Left ventricle myocardium superior (tissue), 1 donor: ENCODE measurements at regions not wholly inside any gene's neighbourhood (a gene's known extent, or its start where the extent isn't known, plus 50 kb on each side); places are given as distances from the start of the nearest gene placed in this dataset.
A peak's percentile ranks its signal among the peaks of the same experiment; 100 is the strongest.

Experiments used
- ATAC-seq: fragments of 200-7000 bp; cut with Tn5 transposase; one replicate; pipeline ENCODE4 v1.9.1; 2020; ENCODE audit warnings: mild to moderate bottlenecking, moderate library complexity
- DNase-seq: peaks from one replicate; pipeline ENCODE4 v3.0.0-alpha.2; 2020
- intact Hi-C: fragments of 100-400 bp; cut with micrococcal nuclease; formaldehyde crosslinking; loops from one replicate; pipeline ENCODE4 v1.11.0; 2022
- donor health status: DM: no; HTN: yes; CAD: no; lungs with severe emphysema.

DNA sequence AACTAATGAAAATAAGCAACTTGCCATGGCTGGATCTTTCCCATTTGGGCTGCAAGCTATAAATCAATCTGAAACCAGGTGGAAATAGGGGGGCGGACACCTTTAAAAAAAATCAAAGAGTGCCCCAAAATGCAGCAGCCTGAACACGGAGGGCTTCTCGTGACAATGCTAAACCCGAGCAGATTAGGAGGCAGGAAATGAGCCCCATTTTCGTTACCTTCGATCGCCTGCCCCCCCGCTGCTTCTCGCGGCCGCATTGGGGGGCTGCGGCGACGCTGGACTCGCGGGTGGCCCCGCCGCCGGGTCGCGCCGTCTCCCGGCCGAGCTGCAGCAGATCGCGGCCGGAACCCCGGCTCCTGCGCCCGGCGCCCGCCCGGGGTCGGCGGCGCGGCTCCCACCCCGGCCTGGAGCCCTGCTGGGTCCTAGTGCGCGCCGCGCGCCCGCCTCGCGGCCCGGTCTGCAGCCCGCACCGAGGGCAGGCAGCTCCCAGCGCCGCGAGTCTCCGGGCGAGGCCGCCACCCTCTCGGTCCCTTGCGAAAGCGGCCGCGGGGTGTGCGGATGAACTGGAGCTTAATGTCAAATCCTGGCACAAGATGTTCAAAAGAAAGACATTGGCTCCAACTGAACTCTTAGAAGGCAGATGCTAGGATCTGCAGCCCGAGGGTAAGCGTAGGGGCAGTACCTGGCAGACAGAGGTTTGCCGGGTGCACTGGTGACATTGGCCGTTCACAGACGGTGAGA, 201.9 kb upstream of the FOXN3 start:
- intact Hi-C loops = no loop called here
- ATAC-seq = peak; percentile 95
- peak; percentile 88 for DNase-seq

DNA sequence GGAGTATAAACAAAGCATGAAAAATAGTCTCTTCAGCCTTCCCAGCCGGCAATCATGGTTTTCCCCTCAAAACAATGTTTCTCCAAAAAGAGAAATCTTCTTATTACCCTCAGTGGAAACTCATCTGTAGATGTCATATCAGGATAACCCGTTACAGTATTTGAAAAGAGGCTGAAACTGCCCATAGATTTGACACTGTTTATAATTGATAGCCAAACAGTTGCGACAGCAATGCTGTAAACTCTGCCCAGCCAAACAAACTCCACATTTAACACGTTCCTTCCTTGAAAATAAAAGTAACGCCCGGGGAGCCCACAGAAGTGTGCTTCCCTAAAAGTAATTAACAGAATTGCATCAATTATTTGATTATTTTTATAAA, 201.3 kb upstream of the FOXN3 start:
- ATAC-seq = peak; percentile 46
- intact Hi-C loops = no loop called here
- DNase-seq = no peak

DNA sequence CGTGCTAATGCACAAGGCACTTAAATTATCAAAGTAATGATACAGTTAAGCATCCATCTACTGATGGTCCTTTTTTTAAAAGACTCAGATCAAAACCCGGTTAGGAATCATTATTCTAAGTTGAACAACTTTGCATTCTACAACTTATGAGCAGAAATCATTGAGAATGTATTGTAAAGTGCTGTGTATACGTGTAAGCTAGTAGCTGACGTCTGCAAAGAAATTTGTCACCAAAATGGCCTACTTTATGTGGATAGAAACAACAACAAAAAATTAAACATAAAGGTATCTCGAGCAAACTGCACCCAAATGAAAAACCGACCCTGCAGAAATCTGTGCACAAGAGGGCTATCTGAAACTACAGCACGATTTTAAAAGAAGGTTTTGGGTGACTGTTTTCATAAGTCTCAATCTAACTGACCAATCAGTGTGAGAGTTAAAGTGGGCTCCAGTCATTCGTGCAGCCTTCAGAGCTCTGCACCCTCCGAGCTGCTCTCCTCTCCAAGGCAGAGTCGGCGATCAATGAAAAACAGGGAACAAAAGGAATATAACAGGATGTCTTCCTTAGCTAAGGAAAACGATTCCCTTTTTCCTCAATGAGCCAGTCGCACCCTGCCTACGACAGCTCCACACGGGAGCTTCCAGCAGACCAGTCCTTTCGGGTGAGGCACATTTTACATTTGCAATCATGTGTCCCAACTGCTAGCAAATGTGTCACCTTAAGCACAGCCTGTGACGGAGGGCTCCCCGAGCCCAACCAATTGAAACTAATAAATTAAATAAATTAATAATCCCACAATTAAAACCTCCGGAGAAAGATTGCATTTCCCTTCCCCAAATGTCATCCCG, 200.7 kb upstream of the FOXN3 start:
- intact Hi-C loops = no loop called here
- DNase-seq = peak; percentile 43
- ATAC-seq = peak; percentile 72

DNA sequence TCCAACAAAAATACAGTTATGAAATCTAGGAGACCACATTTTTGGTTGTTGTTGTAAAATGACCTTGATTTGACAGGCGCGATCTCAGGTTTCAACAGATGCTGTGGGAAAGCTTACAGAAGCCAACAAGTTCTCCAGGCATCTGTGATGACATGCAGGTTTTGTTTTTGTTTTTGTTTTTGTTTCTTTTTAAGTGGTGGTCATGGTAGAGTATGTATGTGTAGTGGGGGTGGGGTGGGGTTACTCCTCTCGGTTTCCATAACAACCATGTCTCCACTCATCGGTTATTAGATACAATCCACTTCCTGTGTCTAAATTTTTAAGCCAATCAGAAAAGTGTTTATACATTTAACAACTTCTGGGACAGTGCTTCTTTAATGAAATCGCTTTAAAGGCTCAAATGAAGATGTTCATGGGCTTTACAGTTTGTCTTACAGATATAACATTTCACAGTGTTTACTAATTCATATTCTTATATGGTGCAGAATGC, 199.9 kb upstream of the FOXN3 start:
- no peak for DNase-seq
- no peak for ATAC-seq
- intact Hi-C loops = no loop called here

DNA sequence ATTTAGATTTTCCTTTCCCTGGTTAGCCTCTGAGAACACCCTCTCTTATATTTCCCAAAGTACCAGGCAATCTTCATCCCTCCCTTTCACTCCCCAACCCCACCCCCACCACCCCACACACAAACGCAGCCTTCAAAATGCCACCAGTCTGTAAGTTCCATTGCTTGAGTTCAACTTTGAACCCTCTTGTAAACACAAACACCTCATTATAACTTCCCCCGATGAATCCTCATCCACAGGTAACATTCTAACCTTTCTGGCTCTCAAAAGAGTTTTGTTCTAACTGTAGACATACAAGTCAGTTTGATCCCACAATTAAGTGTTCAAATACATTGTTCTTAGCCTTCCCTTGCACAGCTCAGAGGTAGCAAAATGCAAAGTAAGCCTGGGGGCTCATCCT, 199.4 kb upstream of the FOXN3 start:
- DNase-seq (no peak), ATAC-seq (no peak)
- intact Hi-C loops = no loop called here

DNA sequence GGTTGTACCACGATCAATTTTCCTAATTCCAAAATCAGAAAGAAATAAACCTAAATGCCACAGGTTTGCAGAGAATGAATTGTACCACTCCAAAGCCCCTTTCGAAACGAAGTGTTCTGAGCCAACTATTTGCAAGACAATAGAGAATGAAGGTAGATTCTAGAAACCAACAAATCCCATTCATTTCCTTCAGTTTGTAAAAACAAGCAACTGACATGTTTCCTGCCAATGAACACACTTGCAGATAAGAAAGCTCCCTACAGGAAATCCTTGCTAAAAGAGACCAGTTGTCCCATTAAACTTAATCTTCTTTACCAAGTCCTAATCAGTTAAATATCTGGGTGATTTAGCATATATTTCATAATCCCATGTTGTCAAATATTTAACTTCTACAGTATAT, 198.4 kb upstream of the FOXN3 start:
- no peak for ATAC-seq
- intact Hi-C loops = no loop called here
- DNase-seq = no peak

DNA sequence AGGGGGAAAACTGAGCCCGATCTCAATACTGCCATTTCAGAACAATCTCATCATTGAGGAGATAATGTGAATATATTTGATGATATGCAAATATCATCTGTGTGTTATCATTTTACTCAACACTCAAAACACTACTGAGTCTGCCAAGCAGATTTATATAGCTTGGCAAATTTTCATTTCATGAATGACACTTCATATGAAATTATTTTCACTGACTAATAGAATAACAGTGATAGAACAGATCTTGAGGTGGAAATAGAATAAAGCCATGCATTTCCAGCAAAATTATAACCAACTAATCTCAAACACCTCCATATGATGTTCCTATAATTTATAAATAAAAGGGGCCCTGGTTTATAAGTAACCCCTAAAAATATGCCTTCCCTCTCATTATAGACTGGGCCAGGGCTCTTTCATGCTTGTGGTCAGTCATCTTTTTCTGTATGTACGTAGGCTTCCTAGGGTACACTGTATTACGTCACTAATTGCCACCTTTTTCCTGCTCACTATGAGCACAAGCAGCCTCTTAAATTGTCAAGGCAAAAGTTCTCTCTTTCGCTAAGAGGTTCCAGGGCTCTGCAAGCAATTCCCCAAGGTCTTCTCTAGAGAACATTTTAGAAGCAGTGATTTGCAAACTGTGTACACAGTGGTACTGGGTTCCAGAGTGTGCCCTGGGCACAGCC, 197.1 kb upstream of the FOXN3 start:
- intact Hi-C loops = no loop called here

DNA sequence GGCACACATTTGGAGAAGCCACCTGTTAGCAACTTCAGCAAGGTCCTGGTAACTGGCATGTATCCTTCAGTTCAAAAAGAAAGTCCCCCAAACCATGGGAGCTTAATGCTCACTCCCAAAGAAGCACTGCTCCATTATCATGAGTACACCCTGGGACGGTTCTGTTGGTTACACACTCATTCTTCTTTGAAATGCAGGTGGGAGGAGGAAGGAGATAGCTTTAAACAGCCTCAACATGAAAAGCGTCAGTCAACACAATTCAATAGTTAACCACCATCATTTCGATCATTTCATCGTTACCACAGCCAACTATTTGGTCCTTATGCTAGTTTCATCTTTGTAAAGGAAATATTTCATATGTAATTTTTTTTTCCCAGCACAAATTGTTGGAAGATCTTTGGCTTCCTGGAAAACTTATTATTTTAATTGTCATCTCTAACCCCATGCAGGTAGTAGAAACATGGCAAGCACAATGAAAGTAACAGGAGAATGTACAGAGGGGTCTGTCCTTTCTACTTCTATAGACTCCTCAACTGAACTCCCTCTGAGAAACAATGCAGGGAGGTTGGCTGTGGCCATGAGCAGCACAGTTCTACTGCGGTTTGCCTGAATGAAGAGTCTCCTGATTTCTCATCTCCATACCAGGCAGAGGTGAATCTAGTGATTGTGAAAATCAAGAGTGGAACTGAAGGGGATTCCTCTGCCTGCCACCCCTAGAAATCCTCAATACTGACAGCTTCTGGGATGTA, 196.4 kb upstream of the FOXN3 start:
- ATAC-seq (no peak), DNase-seq (no peak)
- intact Hi-C loops = no loop called here

More for the DNA sequence above, 197.1 kb upstream of the FOXN3 start:
- DNase-seq = no peak
- no peak for ATAC-seq

DNA sequence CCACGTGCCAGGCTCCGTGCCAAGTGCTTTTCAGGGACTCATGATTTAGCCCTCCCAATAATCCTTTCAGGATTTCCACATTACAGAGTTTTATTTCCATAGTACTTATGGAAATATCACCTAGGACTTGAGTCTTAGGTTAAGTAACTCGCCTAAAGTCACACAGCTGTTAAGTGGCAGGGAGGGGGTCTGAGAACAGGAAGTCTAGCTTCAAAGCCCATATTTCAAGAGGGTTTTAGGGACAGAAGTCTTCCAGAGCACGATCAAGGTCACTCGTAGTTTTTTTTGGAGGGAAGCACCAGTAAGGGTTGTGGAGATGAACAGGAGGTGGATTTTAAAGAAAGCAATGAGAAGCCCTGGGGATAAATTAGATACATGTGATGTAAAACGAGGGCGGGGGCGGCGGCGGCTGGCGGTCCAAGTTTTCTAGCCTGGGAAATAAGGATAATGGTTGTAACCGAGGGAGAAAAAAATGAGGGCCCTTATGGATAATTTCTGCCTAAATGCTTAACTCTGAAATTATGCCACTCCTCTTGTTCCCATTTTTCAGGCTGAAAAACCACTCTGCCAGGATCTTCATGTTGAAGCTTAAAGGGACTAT, 192.6 kb upstream of the FOXN3 start:
- DNase-seq (no peak), ATAC-seq (peak; percentile 23)
- intact Hi-C loops = no loop called here

DNA sequence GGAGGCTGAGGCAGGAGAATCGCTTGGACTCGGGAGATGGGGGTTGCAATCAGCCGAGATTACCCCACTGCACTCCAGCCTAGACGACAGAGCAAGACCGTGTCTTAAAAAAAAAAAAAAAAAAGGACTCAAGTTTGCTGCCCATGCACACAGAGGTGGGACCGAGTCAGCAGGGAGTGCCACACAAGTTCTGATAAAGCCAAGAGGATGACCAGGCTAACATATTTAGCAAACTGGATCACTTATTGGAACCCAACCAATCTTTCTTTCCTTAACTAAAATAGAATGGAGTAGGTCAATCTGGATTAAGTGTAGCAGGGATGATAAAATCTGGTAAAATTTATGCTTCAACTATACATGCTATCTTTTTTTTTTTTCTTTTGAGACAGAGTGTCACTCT, 190.4 kb upstream of the FOXN3 start:
- ATAC-seq (peak; percentile 54), DNase-seq (no peak)
- intact Hi-C loops = no loop called here

DNA sequence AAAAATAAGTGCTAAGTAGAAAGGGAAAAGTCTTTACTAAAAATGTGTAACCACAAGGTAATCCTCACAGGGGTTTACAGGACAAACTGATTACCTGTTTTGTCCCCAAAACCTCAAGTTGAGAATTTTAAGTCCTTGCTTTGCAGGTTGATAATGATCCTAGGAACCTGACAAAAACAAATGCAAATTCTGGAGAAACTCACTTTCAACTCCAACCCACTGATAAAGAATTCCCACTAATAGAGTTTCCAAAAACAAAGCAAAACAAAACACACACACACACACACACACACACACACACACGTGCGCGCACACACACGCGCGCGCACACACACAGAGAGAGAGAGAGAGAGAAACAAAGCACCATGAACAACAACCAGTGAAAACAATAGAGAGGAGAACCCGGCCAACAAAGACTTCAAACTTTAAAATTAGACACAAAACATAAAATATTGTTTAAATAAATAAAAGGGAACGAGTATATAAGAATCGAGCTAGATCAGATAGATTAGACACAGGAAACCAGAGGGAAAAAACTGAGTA, 187.0 kb upstream of the FOXN3 start:
- intact Hi-C loops = no loop called here
- ATAC-seq (no peak), DNase-seq (no peak)

DNA sequence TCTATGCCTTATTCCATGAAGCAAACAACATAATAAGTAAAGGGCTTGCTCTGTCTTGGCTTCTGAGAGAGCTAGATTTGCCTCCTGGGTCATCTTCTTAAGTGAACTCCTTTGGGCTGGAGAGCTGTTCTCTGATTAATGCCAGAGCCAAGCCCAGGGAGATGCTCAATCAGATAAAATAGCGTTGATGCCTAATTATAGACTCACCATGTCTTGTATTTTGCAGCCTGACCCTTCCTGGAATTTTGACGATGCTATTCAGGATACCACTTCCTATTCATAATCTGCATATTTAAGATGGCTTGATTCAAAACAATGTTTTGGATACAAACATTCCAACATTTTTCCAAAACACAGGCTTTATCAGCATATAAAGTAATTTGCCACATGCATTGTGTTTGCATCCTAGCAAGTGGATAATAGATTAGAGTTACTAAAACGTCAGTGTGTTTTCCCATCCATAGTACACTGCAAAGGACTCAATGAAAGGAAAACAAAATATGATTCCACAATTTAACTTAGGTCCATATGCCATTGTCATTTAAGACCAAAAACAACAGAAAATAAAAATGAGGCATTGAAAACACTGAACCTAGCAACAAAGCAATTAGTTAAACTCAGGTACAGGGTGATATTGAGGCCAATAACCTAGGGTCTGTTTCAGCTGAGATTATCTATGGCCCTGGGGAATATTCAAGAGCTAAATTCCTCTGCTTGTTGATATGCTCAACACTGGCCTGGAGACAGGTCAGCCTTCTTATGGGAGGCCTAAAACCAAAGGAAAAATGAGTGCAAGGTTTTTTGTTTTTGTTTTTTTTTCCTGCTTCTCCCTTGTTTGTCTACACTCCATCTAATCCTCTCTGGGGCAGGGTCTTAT, 184.2 kb upstream of the FOXN3 start:
- no peak for DNase-seq
- intact Hi-C loops = no loop called here
- peak; percentile 81 for ATAC-seq

DNA sequence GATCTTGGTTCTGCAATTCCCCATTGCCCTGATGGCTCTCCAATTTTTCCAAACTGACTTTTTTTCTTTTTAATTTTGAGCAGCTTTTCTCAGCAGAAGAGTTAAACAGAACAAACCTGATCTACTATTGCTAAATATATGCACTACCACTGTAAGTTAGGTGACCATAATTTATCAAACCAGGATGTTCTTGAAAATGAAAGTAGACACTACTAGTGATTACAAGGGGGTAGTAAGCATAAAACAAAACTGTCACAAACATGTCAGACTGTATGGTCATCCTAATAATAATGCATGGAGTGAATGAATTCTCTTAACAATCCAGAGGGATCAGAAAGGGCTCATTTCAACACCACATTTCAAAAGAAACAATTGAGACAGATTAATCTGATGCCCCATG, 183.0 kb upstream of the FOXN3 start:
- DNase-seq (no peak), ATAC-seq (no peak)
- intact Hi-C loops = no loop called here

DNA sequence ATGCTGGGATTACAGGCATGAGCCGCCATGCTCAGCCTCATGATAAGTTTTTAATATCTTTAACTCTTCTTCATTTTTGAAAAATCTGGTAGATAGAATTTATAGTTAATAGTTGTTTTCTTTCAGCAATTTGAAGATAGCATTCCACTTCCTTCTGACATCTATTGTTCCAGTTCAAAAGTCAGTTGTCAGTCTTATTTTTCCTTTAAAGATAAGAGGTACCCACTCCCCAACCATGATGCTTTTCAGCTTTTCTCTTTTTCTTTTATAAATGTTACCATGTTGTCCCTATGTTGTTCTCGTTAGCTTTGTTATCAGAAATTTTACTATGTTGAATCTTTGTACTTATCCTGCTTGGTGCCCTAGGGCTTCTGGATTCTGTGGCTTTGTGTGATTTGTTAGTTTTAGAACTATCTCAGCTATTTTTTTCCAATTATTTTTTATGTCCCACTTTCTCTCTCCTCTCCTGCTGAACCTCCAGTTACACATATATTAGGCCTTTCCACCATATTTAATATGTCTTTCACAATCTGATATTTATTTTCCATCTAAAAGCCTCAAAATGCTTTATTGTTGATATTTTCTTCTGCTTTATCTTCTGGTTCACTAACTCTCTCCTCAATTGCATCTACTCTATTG, 181.6 kb upstream of the FOXN3 start:
- intact Hi-C loops = no loop called here
- ATAC-seq (no peak), DNase-seq (no peak)

DNA sequence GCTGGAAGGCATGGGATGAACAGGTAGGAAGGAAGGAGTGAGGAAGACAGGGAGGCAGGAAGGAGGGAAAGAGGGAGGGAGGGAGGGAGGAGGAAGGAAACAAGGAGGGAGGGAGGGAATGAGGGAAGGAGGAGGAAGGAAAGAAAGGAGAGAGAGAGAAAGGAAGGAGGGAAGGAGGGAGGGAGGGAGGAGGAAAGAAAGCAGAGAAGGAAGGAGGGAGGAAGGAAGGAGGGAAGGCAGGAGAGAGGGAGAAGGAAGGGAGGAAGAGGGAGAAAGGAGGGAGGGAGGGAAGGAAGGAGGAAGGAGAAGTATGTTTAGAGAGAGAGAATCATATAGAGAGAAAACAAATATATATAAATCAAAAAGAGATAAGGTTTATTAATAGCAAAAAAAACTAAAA, 175.9 kb upstream of the FOXN3 start:
- DNase-seq (no peak), ATAC-seq (no peak)
- intact Hi-C loops = no loop called here

DNA sequence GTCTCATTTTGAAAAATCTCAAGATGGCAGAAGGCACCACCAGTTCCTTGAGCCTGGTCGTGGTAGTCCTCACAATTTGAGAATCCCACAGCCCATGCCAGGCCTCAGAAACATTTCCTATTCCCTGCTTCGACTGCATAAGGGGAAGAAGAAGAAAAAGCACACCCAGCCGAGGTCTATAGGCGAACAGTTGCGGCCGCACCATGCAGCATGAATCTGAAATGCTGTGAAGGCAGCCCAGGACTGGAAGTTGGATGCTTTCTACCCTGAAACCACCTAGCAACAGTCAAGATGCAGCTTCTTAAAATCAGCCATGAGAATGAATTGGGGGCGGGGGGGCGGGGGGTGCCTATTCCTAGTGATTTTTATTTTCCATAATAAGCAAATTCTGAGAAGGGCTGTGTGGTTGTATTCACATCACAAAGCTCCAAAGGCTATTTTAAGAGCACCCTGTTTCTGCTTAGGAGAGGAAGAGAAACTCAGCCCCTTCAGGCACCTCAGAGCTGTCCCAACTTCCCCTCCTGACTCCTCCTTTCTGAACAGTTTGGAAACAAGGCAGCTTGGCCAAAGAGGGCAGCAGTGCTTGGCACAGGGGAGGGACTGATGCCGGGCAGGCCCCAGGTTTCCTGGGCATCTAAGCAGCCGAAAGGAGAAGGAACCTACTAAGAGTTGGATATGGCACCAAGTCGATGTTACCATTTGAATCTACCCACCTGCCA, 172.5 kb upstream of the FOXN3 start:
- DNase-seq (peak; percentile 44), ATAC-seq (peak; percentile 85)
- intact Hi-C loops = no loop called here

DNA sequence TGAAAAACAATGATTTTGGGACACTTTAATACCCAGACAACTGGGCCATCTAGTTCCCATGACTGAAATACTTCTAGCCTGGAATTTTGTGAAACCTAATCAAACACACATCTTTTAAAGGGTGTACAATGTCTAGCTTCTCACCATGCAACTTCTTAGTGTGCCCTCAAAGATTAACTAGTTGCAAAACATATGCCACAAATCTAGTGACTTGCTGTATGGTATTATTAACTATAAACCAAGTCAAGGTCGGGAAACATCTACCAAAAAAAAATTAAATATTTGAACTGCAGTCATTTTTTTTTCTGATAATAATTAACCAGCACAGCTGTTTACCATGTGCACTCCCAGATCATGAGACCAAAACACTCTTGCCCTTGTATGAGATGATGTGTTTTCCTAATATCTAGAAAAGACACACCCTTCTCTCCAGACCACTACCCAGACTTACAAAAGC, 171.8 kb upstream of the FOXN3 start:
- no peak for ATAC-seq
- DNase-seq = no peak
- intact Hi-C loops = no loop called here
